ENCODE measurements at regions not wholly inside any gene's neighbourhood (a gene's known extent, or its start where the extent isn't known, plus 50 kb on each side); places are given as distances from the start of the nearest gene placed in this dataset.

DNA sequence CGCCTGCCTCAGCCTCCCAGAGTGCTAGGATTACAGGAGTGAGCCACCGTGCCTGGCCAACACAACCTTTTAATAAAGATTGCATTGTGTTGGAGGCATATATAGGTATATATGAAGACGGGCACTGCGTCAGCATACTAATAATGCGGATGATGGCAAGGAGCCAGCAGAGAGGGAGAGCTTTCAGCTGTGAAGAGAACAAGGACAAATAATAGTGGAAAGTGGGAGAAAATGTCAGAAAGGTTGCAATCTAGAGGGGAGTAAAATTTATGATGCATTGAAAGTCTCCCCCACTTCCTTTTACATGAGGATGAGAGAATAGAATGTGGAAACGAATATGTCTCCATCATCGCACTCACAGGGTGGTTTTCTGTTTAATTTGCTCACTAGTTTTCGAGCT is 170.5 kb upstream of the TBL1XR1 start:
- Histone ChIP-seq H3K4me1 (ENCODE audit: control insufficient read depth, insufficient read depth, low read length) (peaks cover 2% of the 10 kb centered on the region), H3K36me3 (ENCODE audit: control insufficient read depth in 2 of 2, insufficient read depth in 2 of 2, low read length in 2 of 2) (no peaks in the 10 kb centered on the region), H3K27ac (ENCODE audit: low read length) (no peak overlapping the region), H3K9me3 (ENCODE audit: control insufficient read depth in 2 of 2, low read length in 2 of 2) (no peaks in the 10 kb centered on the region), H3K27me3 (ENCODE audit: control insufficient read depth in 1 of 2, insufficient read depth in 2 of 2, low read length in 2 of 2) (no peaks in the 10 kb centered on the region), H3K4me3 (ENCODE audit: low read length in 2 of 2) (no peak overlapping the region), H3K9ac (ENCODE audit: low read length in 2 of 2) (no peak overlapping the region)

- no peak overlapping the region for H3K4me3 ChIP-seq (ENCODE audit: low read length in 2 of 2)
- no peaks in the 10 kb centered on the region for H3K27me3 ChIP-seq (ENCODE audit: control insufficient read depth in 1 of 2, insufficient read depth in 2 of 2, low read length in 2 of 2)
- no peaks in the 10 kb centered on the region for H3K9me3 ChIP-seq (ENCODE audit: control insufficient read depth in 2 of 2, low read length in 2 of 2)
- H3K36me3 ChIP-seq (ENCODE audit: control insufficient read depth in 2 of 2, insufficient read depth in 2 of 2, low read length in 2 of 2), result no peaks in the 10 kb centered on the region
- no peak overlapping the region for H3K27ac ChIP-seq (ENCODE audit: low read length)
- H3K4me1 ChIP-seq (ENCODE audit: control insufficient read depth, insufficient read depth, low read length), result no peaks in the 10 kb centered on the region
- H3K9ac ChIP-seq (ENCODE audit: low read length in 2 of 2), result no peak overlapping the region
These were observed 173.1 kb upstream of the TBL1XR1 start for GRCh38 chr3:177370246-177370822.

DNA sequence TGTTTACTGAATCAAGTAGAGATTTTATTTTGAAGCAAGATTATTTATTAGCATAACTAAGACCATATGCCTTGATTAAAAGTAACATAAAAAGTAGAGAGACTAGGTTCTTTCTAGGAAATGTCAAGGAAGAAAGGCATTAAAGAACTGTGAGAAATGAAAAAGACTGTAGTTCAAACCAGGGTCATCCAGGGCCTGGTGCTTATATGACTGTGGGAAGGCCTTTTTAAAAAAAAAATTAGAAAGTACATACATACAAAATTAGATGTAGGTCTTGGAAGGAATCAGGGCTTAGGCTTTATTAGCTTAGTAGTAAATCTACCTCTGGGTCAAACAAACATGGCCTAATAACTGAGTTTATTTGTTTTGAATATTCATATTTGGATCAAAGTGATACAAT is 173.9 kb upstream of the TBL1XR1 start:
- no peak overlapping the region for H3K9ac ChIP-seq (ENCODE audit: low read length in 2 of 2)
- no peak overlapping the region for H3K27ac ChIP-seq (ENCODE audit: low read length)
- H3K4me1 ChIP-seq (ENCODE audit: control insufficient read depth, insufficient read depth, low read length), result no peaks in the 10 kb centered on the region
- no peaks in the 10 kb centered on the region for H3K36me3 ChIP-seq (ENCODE audit: control insufficient read depth in 2 of 2, insufficient read depth in 2 of 2, low read length in 2 of 2)
- no peaks in the 10 kb centered on the region for H3K9me3 ChIP-seq (ENCODE audit: control insufficient read depth in 2 of 2, low read length in 2 of 2)
- H3K27me3 ChIP-seq (ENCODE audit: control insufficient read depth in 1 of 2, insufficient read depth in 2 of 2, low read length in 2 of 2), result no peaks in the 10 kb centered on the region
- H3K4me3 ChIP-seq (ENCODE audit: low read length in 2 of 2), result no peak overlapping the region

DNA sequence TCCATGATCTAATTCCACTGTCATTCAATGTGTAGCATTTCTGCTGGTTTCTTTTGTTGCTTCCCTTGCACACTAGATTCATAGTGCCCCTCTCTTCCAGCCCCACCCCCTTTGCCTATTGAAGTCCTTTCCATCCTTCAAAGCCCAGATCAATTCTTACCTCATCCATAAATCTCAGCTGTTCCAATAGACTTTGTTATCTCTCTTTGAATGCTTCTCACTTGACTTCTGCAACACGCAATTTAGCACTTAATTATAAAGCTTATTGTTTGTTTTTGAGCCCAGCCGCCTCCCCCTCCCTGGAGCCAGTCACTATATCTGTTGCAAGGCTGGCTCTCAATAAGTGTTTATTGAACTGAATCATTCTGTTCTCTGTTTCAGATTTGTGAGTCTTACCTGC is 174.6 kb upstream of the TBL1XR1 start:
- no peaks in the 10 kb centered on the region for H3K27me3 ChIP-seq (ENCODE audit: control insufficient read depth in 1 of 2, insufficient read depth in 2 of 2, low read length in 2 of 2)
- H3K4me3 ChIP-seq (ENCODE audit: low read length in 2 of 2), result no peak overlapping the region
- H3K9me3 ChIP-seq (ENCODE audit: control insufficient read depth in 2 of 2, low read length in 2 of 2), result no peaks in the 10 kb centered on the region
- H3K9ac ChIP-seq (ENCODE audit: low read length in 2 of 2), result no peak overlapping the region
- H3K27ac ChIP-seq (ENCODE audit: low read length), result no peak overlapping the region
- no peaks in the 10 kb centered on the region for H3K4me1 ChIP-seq (ENCODE audit: control insufficient read depth, insufficient read depth, low read length)
- H3K36me3 ChIP-seq (ENCODE audit: control insufficient read depth in 2 of 2, insufficient read depth in 2 of 2, low read length in 2 of 2), result no peaks in the 10 kb centered on the region

GRCh38 chr3:177374323-177374722 is 177.0 kb upstream of the TBL1XR1 start:
- H3K9ac ChIP-seq (ENCODE audit: low read length in 2 of 2), result no peak overlapping the region
- no peaks in the 10 kb centered on the region for H3K36me3 ChIP-seq (ENCODE audit: control insufficient read depth in 2 of 2, insufficient read depth in 2 of 2, low read length in 2 of 2)
- no peak overlapping the region for H3K27ac ChIP-seq (ENCODE audit: low read length)
- H3K27me3 ChIP-seq (ENCODE audit: control insufficient read depth in 1 of 2, insufficient read depth in 2 of 2, low read length in 2 of 2), result no peaks in the 10 kb centered on the region
- no peak overlapping the region for H3K4me3 ChIP-seq (ENCODE audit: low read length in 2 of 2)
- no peaks in the 10 kb centered on the region for H3K9me3 ChIP-seq (ENCODE audit: control insufficient read depth in 2 of 2, low read length in 2 of 2)
- H3K4me1 ChIP-seq (ENCODE audit: control insufficient read depth, insufficient read depth, low read length), result no peaks in the 10 kb centered on the region

GRCh38 chr3:177375316-177375715 is 178.0 kb upstream of the TBL1XR1 start:
- no peaks in the 10 kb centered on the region for H3K9me3 ChIP-seq (ENCODE audit: control insufficient read depth in 2 of 2, low read length in 2 of 2)
- no peaks in the 10 kb centered on the region for H3K36me3 ChIP-seq (ENCODE audit: control insufficient read depth in 2 of 2, insufficient read depth in 2 of 2, low read length in 2 of 2)
- H3K4me1 ChIP-seq (ENCODE audit: control insufficient read depth, insufficient read depth, low read length), result no peaks in the 10 kb centered on the region
- no peak overlapping the region for H3K27ac ChIP-seq (ENCODE audit: low read length)
- no peak overlapping the region for H3K9ac ChIP-seq (ENCODE audit: low read length in 2 of 2)
- no peak overlapping the region for H3K4me3 ChIP-seq (ENCODE audit: low read length in 2 of 2)
- no peaks in the 10 kb centered on the region for H3K27me3 ChIP-seq (ENCODE audit: control insufficient read depth in 1 of 2, insufficient read depth in 2 of 2, low read length in 2 of 2)

DNA sequence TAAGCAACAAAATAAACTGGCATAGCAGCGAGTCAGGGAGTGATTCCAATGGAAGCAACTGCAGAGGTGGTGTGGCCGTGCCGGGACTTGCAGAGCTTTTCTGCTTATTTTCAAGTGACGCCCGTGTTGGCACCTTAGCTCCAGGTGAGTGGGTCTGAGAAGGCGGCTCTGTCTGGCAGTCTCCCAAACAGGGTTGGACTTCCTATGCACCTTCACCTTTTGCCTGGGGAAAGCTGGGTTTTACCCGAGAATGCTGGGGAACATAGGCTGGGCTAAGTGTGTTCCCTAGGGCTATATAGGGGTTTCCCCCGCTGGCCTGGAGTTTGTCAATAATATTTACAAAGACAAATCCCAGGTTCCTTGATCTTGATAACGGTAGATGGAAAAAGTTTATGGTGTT is 179.9 kb upstream of the TBL1XR1 start:
- no peak overlapping the region for H3K27ac ChIP-seq (ENCODE audit: low read length)
- H3K9me3 ChIP-seq (ENCODE audit: control insufficient read depth in 2 of 2, low read length in 2 of 2), result no peaks in the 10 kb centered on the region
- no peaks in the 10 kb centered on the region for H3K27me3 ChIP-seq (ENCODE audit: control insufficient read depth in 1 of 2, insufficient read depth in 2 of 2, low read length in 2 of 2)
- no peaks in the 10 kb centered on the region for H3K36me3 ChIP-seq (ENCODE audit: control insufficient read depth in 2 of 2, insufficient read depth in 2 of 2, low read length in 2 of 2)
- no peaks in the 10 kb centered on the region for H3K4me1 ChIP-seq (ENCODE audit: control insufficient read depth, insufficient read depth, low read length)
- H3K4me3 ChIP-seq (ENCODE audit: low read length in 2 of 2), result no peak overlapping the region
- H3K9ac ChIP-seq (ENCODE audit: low read length in 2 of 2), result no peak overlapping the region

DNA sequence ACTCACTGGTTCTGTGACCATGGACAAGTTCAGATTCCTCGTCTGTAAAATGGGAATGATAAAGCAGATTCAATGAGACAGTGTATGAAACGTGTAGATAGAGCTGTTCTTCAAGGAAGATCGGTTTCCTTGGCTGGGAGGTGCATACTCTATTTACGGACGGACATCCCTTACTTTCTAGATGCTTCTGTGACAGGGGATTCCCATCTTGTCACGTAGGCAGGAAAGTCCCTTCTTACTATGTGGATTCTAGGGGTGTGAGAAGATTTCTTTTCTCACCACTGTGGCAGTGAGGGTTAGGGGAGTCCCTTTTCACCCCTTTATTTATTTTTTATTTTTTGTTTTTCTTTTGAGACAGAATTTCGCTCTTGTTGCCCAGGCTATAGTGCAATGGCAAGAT is 180.9 kb upstream of the TBL1XR1 start:
- no peak overlapping the region for H3K27ac ChIP-seq (ENCODE audit: low read length)
- no peaks in the 10 kb centered on the region for H3K9me3 ChIP-seq (ENCODE audit: control insufficient read depth in 2 of 2, low read length in 2 of 2)
- H3K4me1 ChIP-seq (ENCODE audit: control insufficient read depth, insufficient read depth, low read length), result no peaks in the 10 kb centered on the region
- no peaks in the 10 kb centered on the region for H3K36me3 ChIP-seq (ENCODE audit: control insufficient read depth in 2 of 2, insufficient read depth in 2 of 2, low read length in 2 of 2)
- no peak overlapping the region for H3K9ac ChIP-seq (ENCODE audit: low read length in 2 of 2)
- H3K27me3 ChIP-seq (ENCODE audit: control insufficient read depth in 1 of 2, insufficient read depth in 2 of 2, low read length in 2 of 2), result no peaks in the 10 kb centered on the region
- no peak overlapping the region for H3K4me3 ChIP-seq (ENCODE audit: low read length in 2 of 2)

- no peaks in the 10 kb centered on the region for H3K27me3 ChIP-seq (ENCODE audit: control insufficient read depth in 1 of 2, insufficient read depth in 2 of 2, low read length in 2 of 2)
- no peak overlapping the region for H3K9ac ChIP-seq (ENCODE audit: low read length in 2 of 2)
- H3K9me3 ChIP-seq (ENCODE audit: control insufficient read depth in 2 of 2, low read length in 2 of 2), result no peaks in the 10 kb centered on the region
- no peaks in the 10 kb centered on the region for H3K36me3 ChIP-seq (ENCODE audit: control insufficient read depth in 2 of 2, insufficient read depth in 2 of 2, low read length in 2 of 2)
- no peak overlapping the region for H3K4me3 ChIP-seq (ENCODE audit: low read length in 2 of 2)
- no peaks in the 10 kb centered on the region for H3K4me1 ChIP-seq (ENCODE audit: control insufficient read depth, insufficient read depth, low read length)
- no peak overlapping the region for H3K27ac ChIP-seq (ENCODE audit: low read length)
These were observed 181.8 kb upstream of the TBL1XR1 start for GRCh38 chr3:177379045-177379444.

- Histone ChIP-seq H3K4me3 (ENCODE audit: low read length in 2 of 2) (no peak overlapping the region), H3K27me3 (ENCODE audit: control insufficient read depth in 1 of 2, insufficient read depth in 2 of 2, low read length in 2 of 2) (no peaks in the 10 kb centered on the region), H3K9me3 (ENCODE audit: control insufficient read depth in 2 of 2, low read length in 2 of 2) (no peaks in the 10 kb centered on the region), H3K4me1 (ENCODE audit: control insufficient read depth, insufficient read depth, low read length) (no peaks in the 10 kb centered on the region), H3K27ac (ENCODE audit: low read length) (no peak overlapping the region), H3K36me3 (ENCODE audit: control insufficient read depth in 2 of 2, insufficient read depth in 2 of 2, low read length in 2 of 2) (no peaks in the 10 kb centered on the region), H3K9ac (ENCODE audit: low read length in 2 of 2) (no peak overlapping the region)
These were observed 183.8 kb upstream of the TBL1XR1 start for GRCh38 chr3:177381070-177381469.

GRCh38 chr3:177382944-177383343 is 185.7 kb upstream of the TBL1XR1 start:
- Histone ChIP-seq H3K4me1 (ENCODE audit: control insufficient read depth, insufficient read depth, low read length) (no peaks in the 10 kb centered on the region), H3K4me3 (ENCODE audit: low read length in 2 of 2) (no peak overlapping the region), H3K9ac (ENCODE audit: low read length in 2 of 2) (no peak overlapping the region), H3K9me3 (ENCODE audit: control insufficient read depth in 2 of 2, low read length in 2 of 2) (no peaks in the 10 kb centered on the region), H3K36me3 (ENCODE audit: control insufficient read depth in 2 of 2, insufficient read depth in 2 of 2, low read length in 2 of 2) (no peaks in the 10 kb centered on the region), H3K27ac (ENCODE audit: low read length) (no peak overlapping the region), H3K27me3 (ENCODE audit: control insufficient read depth in 1 of 2, insufficient read depth in 2 of 2, low read length in 2 of 2) (no peaks in the 10 kb centered on the region)

All from stomach smooth muscle (tissue), 2 donors.